ENCODE measurements at regions not wholly inside any gene's neighbourhood (a gene's known extent, or its start where the extent isn't known, plus 50 kb on each side); places are given as distances from the start of the nearest gene placed in this dataset.

DNA sequence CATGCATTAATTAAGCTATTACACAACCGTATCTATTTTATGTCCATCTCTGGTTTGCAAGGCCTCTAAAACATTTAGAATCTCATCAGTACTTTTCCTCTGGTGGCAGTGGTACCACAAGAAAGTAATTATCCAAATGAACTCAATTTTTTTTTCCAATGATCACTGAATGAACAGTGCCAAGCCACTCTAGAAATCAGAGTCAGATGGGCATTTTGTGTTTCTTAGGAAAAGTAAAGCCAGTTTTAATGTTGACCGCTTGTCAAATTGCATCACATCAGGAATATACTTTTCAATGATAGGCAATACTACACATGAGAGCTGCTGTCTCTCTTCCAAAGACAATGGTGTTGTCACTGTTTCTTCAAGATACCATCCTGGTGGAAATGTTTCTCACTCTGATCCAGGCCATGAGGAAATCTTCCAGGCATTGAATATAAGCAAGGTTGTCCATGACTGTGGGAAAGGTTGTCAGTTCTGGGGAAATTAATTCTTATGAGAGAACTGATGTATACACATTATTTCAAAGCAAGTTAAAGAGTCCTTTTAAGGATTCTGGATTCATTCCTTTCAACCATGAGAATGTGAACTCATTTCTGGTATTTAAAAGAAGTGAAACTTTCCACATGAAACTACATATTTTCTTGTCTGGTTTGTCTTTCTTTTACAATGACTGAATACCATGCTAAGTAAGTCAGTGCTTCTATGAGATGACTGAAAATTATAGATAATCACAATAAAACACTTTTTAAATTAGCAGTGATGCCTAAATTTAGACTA lies 108.8 kb upstream of the TCF21 start:
- TF ChIP-seq, protein P1, sequence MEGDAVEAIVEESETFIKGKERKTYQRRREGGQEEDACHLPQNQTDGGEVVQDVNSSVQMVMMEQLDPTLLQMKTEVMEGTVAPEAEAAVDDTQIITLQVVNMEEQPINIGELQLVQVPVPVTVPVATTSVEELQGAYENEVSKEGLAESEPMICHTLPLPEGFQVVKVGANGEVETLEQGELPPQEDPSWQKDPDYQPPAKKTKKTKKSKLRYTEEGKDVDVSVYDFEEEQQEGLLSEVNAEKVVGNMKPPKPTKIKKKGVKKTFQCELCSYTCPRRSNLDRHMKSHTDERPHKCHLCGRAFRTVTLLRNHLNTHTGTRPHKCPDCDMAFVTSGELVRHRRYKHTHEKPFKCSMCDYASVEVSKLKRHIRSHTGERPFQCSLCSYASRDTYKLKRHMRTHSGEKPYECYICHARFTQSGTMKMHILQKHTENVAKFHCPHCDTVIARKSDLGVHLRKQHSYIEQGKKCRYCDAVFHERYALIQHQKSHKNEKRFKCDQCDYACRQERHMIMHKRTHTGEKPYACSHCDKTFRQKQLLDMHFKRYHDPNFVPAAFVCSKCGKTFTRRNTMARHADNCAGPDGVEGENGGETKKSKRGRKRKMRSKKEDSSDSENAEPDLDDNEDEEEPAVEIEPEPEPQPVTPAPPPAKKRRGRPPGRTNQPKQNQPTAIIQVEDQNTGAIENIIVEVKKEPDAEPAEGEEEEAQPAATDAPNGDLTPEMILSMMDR (IDR thresholded peaks at IDR 0.05): no peak
- TF ChIP-seq POLR2AphosphoS5 (IDR thresholded peaks at IDR 0.05): no peak
- no peak for TF ChIP-seq POLR2A (IDR thresholded peaks at IDR 0.05)

Data from gastroesophageal sphincter (tissue), 3 donors.